Rectal smooth muscle tissue (tissue), 1 donor: ENCODE measurements at regions not wholly inside any gene's neighbourhood (a gene's known extent, or its start where the extent isn't known, plus 50 kb on each side); places are given as distances from the start of the nearest gene placed in this dataset.
A peak's percentile ranks its signal among the peaks of the same experiment; 100 is the strongest.

Experiments
- H3K27ac ChIP-seq: one replicate; pipeline ENCODE4 v1.7.0; 2013; ENCODE audit warnings: low read depth, low read length, inconsistent platforms
- H3K27me3 ChIP-seq: one replicate; pipeline ENCODE4 v1.7.0; 2013; ENCODE audit warnings: low read length; ENCODE audit not compliant: control insufficient read depth, insufficient read depth
- H3K36me3 ChIP-seq: one replicate; pipeline ENCODE4 v1.7.0; 2013; ENCODE audit warnings: low read length; ENCODE audit not compliant: control insufficient read depth, insufficient read depth
- H3K4me1 ChIP-seq: one replicate; pipeline ENCODE4 v1.7.0; 2013; ENCODE audit warnings: low read length; ENCODE audit not compliant: control insufficient read depth, insufficient read depth
- H3K4me3 ChIP-seq: one replicate; pipeline ENCODE4 v1.7.0; 2013; ENCODE audit warnings: low read length
- H3K9ac ChIP-seq: one replicate; pipeline ENCODE4 v1.7.0; 2013; ENCODE audit warnings: low read length

GRCh38 chr4:3827616-3828492 is 61.7 kb downstream of the ADRA2C start:
- Histone ChIP-seq H3K27me3 (peaks cover 2% of the 10 kb centered on the region), H3K4me3 (peak overlapping the region; percentile 9), H3K9ac (no peak overlapping the region), H3K4me1 (peaks cover 2% of the 10 kb centered on the region), H3K27ac (no peak overlapping the region), H3K36me3 (no peaks in the 10 kb centered on the region)

- Histone ChIP-seq H3K4me3 (no peak overlapping the region), H3K27ac (no peak overlapping the region)
Measured at GRCh38 chr4:3828546-3828945, 62.4 kb downstream of the ADRA2C start.

GRCh38 chr4:3829211-3829955 is 63.2 kb downstream of the ADRA2C start:
- Histone ChIP-seq H3K9ac (no peak overlapping the region), H3K4me1 (peaks cover 2% of the 10 kb centered on the region), H3K27me3 (peaks cover 7% of the 10 kb centered on the region), H3K4me3 (no peak overlapping the region), H3K36me3 (no peaks in the 10 kb centered on the region), H3K27ac (no peak overlapping the region)

More at GRCh38 chr4:3828546-3828945, 62.4 kb downstream of the ADRA2C start:
- peaks cover 2% of the 10 kb centered on the region for H3K4me1 ChIP-seq
- H3K36me3 ChIP-seq = no peaks in the 10 kb centered on the region
- no peak overlapping the region for H3K9ac ChIP-seq
- peaks cover 6% of the 10 kb centered on the region for H3K27me3 ChIP-seq

- H3K9ac ChIP-seq = no peak overlapping the region
- no peak overlapping the region for H3K27ac ChIP-seq
- H3K4me1 ChIP-seq = peaks cover 2% of the 10 kb centered on the region
- no peaks in the 10 kb centered on the region for H3K36me3 ChIP-seq
- H3K27me3 ChIP-seq = peaks cover 7% of the 10 kb centered on the region
- H3K4me3 ChIP-seq = no peak overlapping the region
Measured at GRCh38 chr4:3829956-3830773, 64.0 kb downstream of the ADRA2C start.

GRCh38 chr4:3830774-3831528 is 64.8 kb downstream of the ADRA2C start:
- Histone ChIP-seq H3K4me3 (no peak overlapping the region), H3K27ac (no peak overlapping the region), H3K27me3 (peaks cover 7% of the 10 kb centered on the region), H3K9ac (no peak overlapping the region), H3K4me1 (peaks cover 2% of the 10 kb centered on the region), H3K36me3 (no peaks in the 10 kb centered on the region)

- Histone ChIP-seq H3K27ac (no peak overlapping the region), H3K27me3 (peaks cover 9% of the 10 kb centered on the region)
Measured at GRCh38 chr4:3831529-3832150, 65.5 kb downstream of the ADRA2C start.

GRCh38 chr4:3832536-3833220 is 66.5 kb downstream of the ADRA2C start:
- H3K4me3 ChIP-seq = no peak overlapping the region
- H3K27me3 ChIP-seq = peaks cover 11% of the 10 kb centered on the region
- H3K36me3 ChIP-seq = no peaks in the 10 kb centered on the region
- H3K27ac ChIP-seq = no peak overlapping the region
- no peak overlapping the region for H3K9ac ChIP-seq
- H3K4me1 ChIP-seq = peaks cover under 1% of the 10 kb centered on the region

More at GRCh38 chr4:3831529-3832150, 65.5 kb downstream of the ADRA2C start:
- no peak overlapping the region for H3K9ac ChIP-seq
- no peak overlapping the region for H3K4me3 ChIP-seq
- H3K4me1 ChIP-seq = peaks cover 2% of the 10 kb centered on the region
- no peaks in the 10 kb centered on the region for H3K36me3 ChIP-seq

- no peak overlapping the region for H3K9ac ChIP-seq
- no peak overlapping the region for H3K27ac ChIP-seq
- peaks cover 11% of the 10 kb centered on the region for H3K27me3 ChIP-seq
- no peaks in the 10 kb centered on the region for H3K36me3 ChIP-seq
- H3K4me1 ChIP-seq = no peaks in the 10 kb centered on the region
- no peak overlapping the region for H3K4me3 ChIP-seq
Measured at GRCh38 chr4:3833326-3833989, 67.3 kb downstream of the ADRA2C start.

GRCh38 chr4:3834186-3834662 is 68.0 kb downstream of the ADRA2C start:
- peaks cover 11% of the 10 kb centered on the region for H3K27me3 ChIP-seq
- H3K4me1 ChIP-seq = no peaks in the 10 kb centered on the region
- H3K9ac ChIP-seq = no peak overlapping the region

GRCh38 chr4:3834663-3835521 is 68.7 kb downstream of the ADRA2C start:
- Histone ChIP-seq H3K9ac (no peak overlapping the region), H3K36me3 (no peaks in the 10 kb centered on the region), H3K4me3 (no peak overlapping the region), H3K27me3 (peaks cover 11% of the 10 kb centered on the region), H3K4me1 (no peaks in the 10 kb centered on the region), H3K27ac (no peak overlapping the region)

More at GRCh38 chr4:3834186-3834662, 68.0 kb downstream of the ADRA2C start:
- H3K4me3 ChIP-seq = no peak overlapping the region
- H3K36me3 ChIP-seq = no peaks in the 10 kb centered on the region
- H3K27ac ChIP-seq = no peak overlapping the region
